ENCODE measurements at regions not wholly inside any gene's neighbourhood (a gene's known extent, or its start where the extent isn't known, plus 50 kb on each side); places are given as distances from the start of the nearest gene placed in this dataset.

GRCh38 chr6:21666201-21666691, 72.7 kb downstream of the SOX4 start:
- peak overlapping the region in 4 of 8 donors; percentile 3 to 56 (median 13) for H3K4me3 ChIP-seq
- peaks cover 5 to 37% (median 32%) of the 10 kb centered on the region in 6 donors for H3K4me1 ChIP-seq
- no peaks in the 10 kb centered on the region for H3K36me3 ChIP-seq
- intact Hi-C loops (cut with DNase I; ENCODE audit: low total_unique reads) = no loop called here
- H3K27me3 ChIP-seq (replicated peaks in 1 of 7) = peaks cover 4 to 88% (median 47%) of the 10 kb centered on the region in 7 donors
- WGBS, 5 donors = 1 to 2% (median 1%) methylated on average over 22 to 32 of the region's 33 CpGs
- H3K27ac ChIP-seq = no peak overlapping the region
- peak; percentile 74 for DNase-seq
- no peaks in the 10 kb centered on the region for H3K9me3 ChIP-seq
- TF ChIP-seq POLR2A (IDR thresholded peaks at IDR 0.05) (no peak), CTCF (IDR thresholded peaks at IDR 0.05 in 8 of 11, conservative IDR thresholded peaks at IDR 0.05 in 3 of 11) (no peak), POLR2AphosphoS5 (IDR thresholded peaks at IDR 0.05) (no peak)

- Histone ChIP-seq H3K27ac (no peak overlapping the region), H3K36me3 (no peaks in the 10 kb centered on the region), H3K4me1 (peaks cover 5 to 37% (median 32%) of the 10 kb centered on the region in 6 donors), H3K4me3 (peak overlapping the region in 1 of 8 donors; percentile 56), H3K9me3 (no peaks in the 10 kb centered on the region), H3K27me3 (replicated peaks in 1 of 7) (peaks cover 4 to 80% (median 47%) of the 10 kb centered on the region in 7 donors)
- intact Hi-C loops (cut with DNase I; ENCODE audit: low total_unique reads) = no loop called here
- WGBS, 5 donors = 21 to 42% (median 24%) methylated on average over 27 of the region's 27 CpGs
- TF ChIP-seq POLR2A (IDR thresholded peaks at IDR 0.05) (no peak), POLR2AphosphoS5 (IDR thresholded peaks at IDR 0.05) (no peak), CTCF (IDR thresholded peaks at IDR 0.05 in 8 of 11, conservative IDR thresholded peaks at IDR 0.05 in 3 of 11) (no peak)
- DNase-seq = no peak
Measured at GRCh38 chr6:21666853-21667681, 73.5 kb downstream of the SOX4 start.

GRCh38 chr6:21668795-21669194, 75.2 kb downstream of the SOX4 start:
- TF ChIP-seq POLR2A (IDR thresholded peaks at IDR 0.05) (no peak), CTCF (IDR thresholded peaks at IDR 0.05 in 8 of 11, conservative IDR thresholded peaks at IDR 0.05 in 3 of 11) (no peak), POLR2AphosphoS5 (IDR thresholded peaks at IDR 0.05) (no peak)
- H3K36me3 ChIP-seq = no peaks in the 10 kb centered on the region
- no peaks in the 10 kb centered on the region for H3K9me3 ChIP-seq
- H3K27me3 ChIP-seq (replicated peaks in 1 of 7) = peaks cover 4 to 63% (median 39%) of the 10 kb centered on the region in 7 donors
- DNase-seq = no peak
- intact Hi-C loops (cut with DNase I; ENCODE audit: low total_unique reads) = no loop called here
- no peak overlapping the region for H3K27ac ChIP-seq
- no peak overlapping the region for H3K4me3 ChIP-seq
- H3K4me1 ChIP-seq = peaks cover 5 to 37% (median 32%) of the 10 kb centered on the region in 6 donors
- 47 to 60% (median 52%) methylated on average over 3 of the region's 3 CpGs for WGBS, 5 donors

- DNase-seq = no peak
- Histone ChIP-seq H3K36me3 (no peaks in the 10 kb centered on the region), H3K4me3 (no peak overlapping the region), H3K4me1 (no peaks in the 10 kb centered on the region), H3K9me3 (no peaks in the 10 kb centered on the region), H3K27ac (no peak overlapping the region), H3K27me3 (replicated peaks in 1 of 7) (no peaks in the 10 kb centered on the region)
- TF ChIP-seq CTCF (IDR thresholded peaks at IDR 0.05 in 8 of 11, conservative IDR thresholded peaks at IDR 0.05 in 3 of 11) = no peak
- TF ChIP-seq POLR2AphosphoS5 (IDR thresholded peaks at IDR 0.05) = no peak
- WGBS, 5 donors = 24 to 70% (median 34%) methylated on average over 2 of the region's 2 CpGs
- intact Hi-C loops (cut with DNase I; ENCODE audit: low total_unique reads) = no loop called here
Measured at GRCh38 chr6:21676769-21677168, 83.2 kb downstream of the SOX4 start.
